ENCODE measurements at regions not wholly inside any gene's neighbourhood (a gene's known extent, or its start where the extent isn't known, plus 50 kb on each side); places are given as distances from the start of the nearest gene placed in this dataset.

DNA sequence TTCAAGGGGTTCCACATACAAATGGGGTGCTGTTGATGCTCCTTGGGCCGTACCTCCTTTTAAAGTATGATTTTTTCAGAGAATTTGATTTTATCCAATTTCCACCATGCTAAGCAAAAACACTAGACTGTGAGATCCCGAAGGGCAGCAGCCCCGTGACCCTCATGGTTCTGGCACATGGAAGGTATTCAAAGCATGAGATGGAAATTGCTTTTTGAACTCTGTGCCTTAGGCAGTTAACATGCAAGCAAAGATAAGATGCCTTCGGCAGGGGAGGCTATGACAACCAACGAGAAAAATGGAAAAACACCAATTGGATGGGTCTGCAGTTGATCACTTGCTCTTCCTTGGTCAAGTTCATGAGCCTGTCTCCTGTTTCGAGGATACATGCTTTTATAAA is 120.8 kb upstream of the DIO3 start:
- no peak for ATAC-seq
- no peak for DNase-seq
- ChIA-PET POLR2A (no interaction called here), CTCF (no interaction called here)
- no peak overlapping the region for H3K4me3 Mint-ChIP-seq
- no peaks in the 10 kb centered on the region for H3K9me3 Mint-ChIP-seq (ENCODE audit: insufficient read depth)
- no peaks in the 10 kb centered on the region for H3K36me3 Mint-ChIP-seq (ENCODE audit: low read depth)
- peaks cover 16% of the 10 kb centered on the region for H3K4me1 Mint-ChIP-seq (ENCODE audit: low read depth)
- peaks cover 68% of the 10 kb centered on the region for H3K27me3 Mint-ChIP-seq (ENCODE audit: low read depth)
- no peak overlapping the region for H3K27ac Mint-ChIP-seq

DNA sequence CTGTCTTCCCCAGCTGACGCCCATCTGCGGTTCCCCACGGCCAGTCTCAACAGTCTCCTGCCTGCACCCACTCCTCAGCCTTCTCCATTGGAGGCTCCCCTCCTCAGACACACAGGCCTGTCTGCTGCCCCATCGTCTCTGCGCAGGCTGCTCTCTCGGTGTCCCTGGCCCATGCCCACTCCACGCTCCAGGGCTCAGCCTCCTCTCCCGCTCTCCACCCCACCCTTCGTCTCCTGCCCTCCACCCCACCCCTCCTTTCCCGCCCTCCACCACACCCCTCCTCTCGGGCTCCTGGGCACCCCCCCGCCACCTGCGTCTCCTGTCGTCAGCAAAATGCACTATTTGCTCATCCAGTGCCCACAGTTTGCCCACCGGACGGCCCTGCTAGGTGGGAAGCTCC is 119.6 kb upstream of the DIO3 start:
- Mint-ChIP-seq H3K4me3 (no peak overlapping the region), H3K4me1 (ENCODE audit: low read depth) (peaks cover 16% of the 10 kb centered on the region), H3K9me3 (ENCODE audit: insufficient read depth) (no peaks in the 10 kb centered on the region), H3K27me3 (ENCODE audit: low read depth) (peaks cover 67% of the 10 kb centered on the region), H3K27ac (no peak overlapping the region), H3K36me3 (ENCODE audit: low read depth) (no peaks in the 10 kb centered on the region)
- ChIA-PET CTCF (no interaction called here), POLR2A (no interaction called here)
- no peak for ATAC-seq
- DNase-seq: no peak

DNA sequence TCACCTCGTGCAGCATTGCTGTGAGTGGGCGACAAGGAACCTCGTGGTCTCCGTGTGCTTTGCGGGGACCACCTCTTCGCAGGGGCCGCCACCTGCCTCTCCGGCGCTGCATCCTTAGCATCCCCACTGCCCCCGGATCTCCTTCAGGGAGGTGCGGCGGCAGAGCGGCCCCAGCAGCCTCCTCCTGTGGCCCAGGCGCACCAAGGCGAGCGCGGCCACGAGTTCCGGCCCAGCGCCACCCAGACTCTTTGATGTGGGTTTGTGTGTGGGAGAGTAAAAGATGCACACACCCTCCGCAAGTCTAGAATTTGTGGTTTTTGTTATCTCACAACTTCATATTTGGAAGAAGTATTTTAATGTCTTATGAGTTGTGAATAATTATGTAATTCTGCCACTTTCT is 118.8 kb upstream of the DIO3 start:
- CTCF ChIA-PET: no interaction called here
- Mint-ChIP-seq H3K27me3 (ENCODE audit: low read depth) (peaks cover 69% of the 10 kb centered on the region), H3K9me3 (ENCODE audit: insufficient read depth) (no peaks in the 10 kb centered on the region), H3K4me3 (peak overlapping the region; percentile 30), H3K27ac (no peak overlapping the region), H3K4me1 (ENCODE audit: low read depth) (peaks cover 16% of the 10 kb centered on the region), H3K36me3 (ENCODE audit: low read depth) (no peaks in the 10 kb centered on the region)
- POLR2A ChIA-PET: no interaction called here
- ATAC-seq (peak; percentile 90), DNase-seq (peak; percentile 77)

DNA sequence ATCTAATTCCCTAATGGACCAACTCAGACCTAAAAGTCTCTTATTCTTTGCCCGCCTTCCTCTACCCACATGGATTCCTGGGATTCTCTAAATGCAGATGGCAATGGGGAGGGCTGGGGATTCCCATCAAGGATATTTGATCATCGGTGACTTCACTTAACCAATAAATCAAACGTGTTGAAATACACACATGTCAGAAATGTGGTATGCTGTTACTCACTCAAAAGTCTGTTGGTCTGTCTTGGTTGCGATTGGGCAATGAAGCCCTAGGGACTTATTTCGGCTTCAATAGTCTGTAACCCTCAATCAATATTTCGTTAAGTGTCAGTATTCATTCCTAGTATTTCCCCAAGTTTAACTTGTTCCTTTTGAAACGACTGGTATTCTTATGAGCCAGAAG is 117.2 kb upstream of the DIO3 start:
- CTCF ChIA-PET: no interaction called here
- no peaks in the 10 kb centered on the region for H3K9me3 Mint-ChIP-seq (ENCODE audit: insufficient read depth)
- no peak for DNase-seq

DNA sequence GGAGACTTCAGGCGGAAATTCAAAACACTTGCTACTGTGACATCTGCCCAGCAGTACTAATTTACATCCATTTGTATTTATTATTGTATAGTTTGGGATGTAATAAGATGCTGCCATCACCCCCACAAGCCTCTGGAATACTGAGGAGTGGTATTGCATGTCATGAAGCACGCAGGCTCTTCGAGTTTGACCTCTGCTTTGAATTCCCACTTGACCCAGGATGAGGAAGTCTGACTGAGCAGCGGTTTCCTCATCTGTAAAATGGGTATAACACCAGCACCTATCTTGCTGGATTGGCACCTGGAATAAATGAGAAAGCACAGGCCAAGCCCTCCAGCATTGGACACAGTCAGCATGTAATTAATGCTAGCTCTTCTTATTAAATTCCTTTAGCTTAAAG is 116.0 kb upstream of the DIO3 start:
- POLR2A ChIA-PET: no interaction called here
- DNase-seq: no peak
- H3K4me1 Mint-ChIP-seq (ENCODE audit: low read depth): peaks cover 16% of the 10 kb centered on the region
- no peak overlapping the region for H3K4me3 Mint-ChIP-seq
- no peaks in the 10 kb centered on the region for H3K36me3 Mint-ChIP-seq (ENCODE audit: low read depth)
- CTCF ChIA-PET: no interaction called here
- ATAC-seq: no peak
- H3K9me3 Mint-ChIP-seq (ENCODE audit: insufficient read depth): no peaks in the 10 kb centered on the region
- peaks cover 71% of the 10 kb centered on the region for H3K27me3 Mint-ChIP-seq (ENCODE audit: low read depth)
- H3K27ac Mint-ChIP-seq: no peak overlapping the region

More for the DNA sequence above, 117.2 kb upstream of the DIO3 start:
- Mint-ChIP-seq H3K27ac (no peak overlapping the region), H3K4me1 (ENCODE audit: low read depth) (peaks cover 16% of the 10 kb centered on the region), H3K27me3 (ENCODE audit: low read depth) (peaks cover 70% of the 10 kb centered on the region), H3K4me3 (no peak overlapping the region), H3K36me3 (ENCODE audit: low read depth) (no peaks in the 10 kb centered on the region)
- no peak for ATAC-seq
- POLR2A ChIA-PET: no interaction called here

DNA sequence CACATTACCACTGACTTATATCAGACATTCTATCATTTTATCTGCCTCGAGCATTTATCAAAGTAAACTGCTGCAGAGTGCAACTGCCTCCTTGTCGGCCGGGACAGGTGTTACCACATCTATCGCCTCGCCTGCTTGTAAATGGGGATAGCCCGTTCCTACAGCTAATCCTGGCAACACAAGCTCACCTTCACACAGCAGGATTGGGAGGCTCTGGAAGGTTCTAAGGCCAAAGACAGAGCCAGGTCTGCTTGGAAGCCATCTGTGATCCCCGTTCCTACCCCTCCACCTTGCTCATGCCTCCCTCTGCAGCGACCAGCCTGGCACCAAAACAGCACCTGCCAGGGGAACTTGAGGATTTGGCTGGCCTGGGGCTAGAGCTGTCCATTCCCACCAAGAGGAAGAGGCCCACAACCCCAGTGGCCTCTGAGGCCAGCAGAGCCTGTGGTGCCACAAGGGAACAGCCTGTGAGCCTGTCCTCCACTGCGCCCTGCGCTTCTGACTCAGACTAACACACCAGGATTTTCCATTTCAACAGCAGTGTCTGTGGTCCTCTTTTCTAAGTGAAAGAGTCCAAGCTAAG is 114.8 kb upstream of the DIO3 start:
- peaks cover 65% of the 10 kb centered on the region for H3K27me3 Mint-ChIP-seq (ENCODE audit: low read depth)
- POLR2A ChIA-PET: no interaction called here
- DNase-seq (no peak), ATAC-seq (no peak)
- CTCF ChIA-PET: no interaction called here
- H3K27ac Mint-ChIP-seq: no peak overlapping the region
- no peaks in the 10 kb centered on the region for H3K9me3 Mint-ChIP-seq (ENCODE audit: insufficient read depth)
- peaks cover 16% of the 10 kb centered on the region for H3K4me1 Mint-ChIP-seq (ENCODE audit: low read depth)
- H3K36me3 Mint-ChIP-seq (ENCODE audit: low read depth): no peaks in the 10 kb centered on the region
- no peak overlapping the region for H3K4me3 Mint-ChIP-seq

DNA sequence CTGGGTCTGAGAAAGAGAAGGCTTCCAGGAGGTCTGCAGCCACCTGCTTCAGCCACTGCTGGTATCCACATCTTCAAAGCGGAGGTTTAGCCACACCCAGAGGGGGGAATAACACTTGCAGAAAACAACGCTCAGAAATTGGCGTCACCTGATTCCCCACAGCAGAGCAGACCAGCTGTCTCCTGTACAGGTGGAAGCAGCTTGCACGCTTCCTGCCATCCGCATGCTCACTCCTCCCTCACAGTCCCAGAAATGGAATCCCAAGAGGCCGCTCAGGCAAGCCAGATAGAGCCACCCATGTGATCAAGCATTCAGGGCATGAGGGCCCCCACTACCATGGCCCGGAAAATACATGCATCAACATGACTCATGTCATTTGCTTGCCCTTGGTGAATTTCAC is 112.2 kb upstream of the DIO3 start:
- no peak for DNase-seq

DNA sequence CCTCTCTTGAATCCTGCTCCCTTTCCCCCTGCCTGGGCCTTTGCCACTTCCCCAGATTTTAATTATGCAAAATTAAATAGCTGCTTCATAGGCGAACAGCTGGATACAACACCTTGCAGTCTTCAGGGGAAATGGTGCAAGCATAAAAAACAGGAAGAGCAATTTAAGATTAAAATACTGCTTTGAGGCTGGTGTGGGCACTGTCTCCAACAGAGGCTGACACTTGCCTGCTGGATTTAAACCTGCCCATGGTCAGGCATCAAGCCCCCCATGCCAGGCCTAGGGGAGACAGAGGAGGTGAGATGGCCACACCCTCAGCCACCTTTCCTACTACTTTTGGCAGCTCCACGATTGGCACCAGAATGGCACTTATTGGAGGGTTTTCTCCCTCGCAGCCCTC is 110.1 kb upstream of the DIO3 start:
- DNase-seq: no peak
- CTCF ChIA-PET: no interaction called here
- Mint-ChIP-seq H3K27me3 (ENCODE audit: low read depth) (peaks cover 73% of the 10 kb centered on the region), H3K27ac (no peak overlapping the region), H3K4me3 (no peak overlapping the region), H3K4me1 (ENCODE audit: low read depth) (no peaks in the 10 kb centered on the region), H3K36me3 (ENCODE audit: low read depth) (no peaks in the 10 kb centered on the region), H3K9me3 (ENCODE audit: insufficient read depth) (no peaks in the 10 kb centered on the region)
- ATAC-seq: no peak
- POLR2A ChIA-PET: no interaction called here

More for the DNA sequence above, 112.2 kb upstream of the DIO3 start:
- Mint-ChIP-seq H3K9me3 (ENCODE audit: insufficient read depth) (no peaks in the 10 kb centered on the region), H3K27me3 (ENCODE audit: low read depth) (peaks cover 67% of the 10 kb centered on the region), H3K36me3 (ENCODE audit: low read depth) (no peaks in the 10 kb centered on the region), H3K4me3 (no peak overlapping the region), H3K27ac (no peak overlapping the region), H3K4me1 (ENCODE audit: low read depth) (no peaks in the 10 kb centered on the region)
- ChIA-PET CTCF (no interaction called here), POLR2A (no interaction called here)
- no peak for ATAC-seq

DNA sequence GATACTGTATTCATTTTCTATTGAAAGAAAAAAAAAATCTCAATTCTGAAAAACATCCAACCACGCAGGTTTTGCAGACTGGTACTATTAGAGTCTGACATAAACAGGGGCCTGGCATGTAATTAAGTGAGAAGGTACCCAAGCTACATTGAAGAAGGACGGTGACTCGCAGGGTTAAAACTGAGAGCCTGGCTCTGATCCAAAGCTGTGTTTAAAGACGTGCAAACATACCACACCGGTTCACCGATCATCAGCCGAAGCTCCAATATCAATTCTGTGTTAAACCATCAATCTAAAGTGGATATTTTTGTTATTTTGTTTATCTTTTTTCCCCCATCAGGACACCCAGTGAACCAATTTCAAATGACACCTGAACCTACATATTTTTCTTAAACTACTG is 108.1 kb upstream of the DIO3 start:
- Mint-ChIP-seq H3K36me3 (ENCODE audit: low read depth) (no peaks in the 10 kb centered on the region), H3K27me3 (ENCODE audit: low read depth) (peaks cover 67% of the 10 kb centered on the region), H3K4me3 (no peak overlapping the region), H3K9me3 (ENCODE audit: insufficient read depth) (no peaks in the 10 kb centered on the region), H3K4me1 (ENCODE audit: low read depth) (no peaks in the 10 kb centered on the region), H3K27ac (no peak overlapping the region)
- DNase-seq (no peak), ATAC-seq (no peak)
- ChIA-PET POLR2A (no interaction called here), CTCF (interaction anchor here (0.7 kb wide), 1 partner anchor 159 kb away, joined by 3 read pairs; no protein-coding TSS in a partner anchor)

DNA sequence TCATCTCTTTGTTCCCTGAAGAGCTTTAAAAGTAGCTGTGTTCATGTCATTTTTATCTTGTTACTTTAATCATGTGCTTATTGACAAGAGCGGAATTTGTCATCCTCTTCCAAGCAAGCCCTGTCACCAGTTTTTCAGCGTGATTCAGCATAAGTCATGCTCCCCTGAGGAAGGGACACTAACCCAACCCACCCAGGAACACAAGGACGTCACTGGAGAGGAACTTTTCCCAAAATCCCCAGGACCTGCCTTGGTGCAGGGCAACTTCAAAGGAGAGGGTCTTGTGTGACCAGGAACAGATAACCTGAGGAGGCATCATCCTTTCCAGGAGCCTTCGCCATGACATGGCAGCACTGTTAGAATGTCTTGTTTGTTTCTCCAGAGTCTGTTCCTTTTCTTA is 107.1 kb upstream of the DIO3 start:
- CTCF ChIA-PET: interaction anchor here (0.7 kb wide), 1 partner anchor 158 kb away, joined by 3 read pairs; no protein-coding TSS in a partner anchor
- peaks cover 62% of the 10 kb centered on the region for H3K27me3 Mint-ChIP-seq (ENCODE audit: low read depth)

DNA sequence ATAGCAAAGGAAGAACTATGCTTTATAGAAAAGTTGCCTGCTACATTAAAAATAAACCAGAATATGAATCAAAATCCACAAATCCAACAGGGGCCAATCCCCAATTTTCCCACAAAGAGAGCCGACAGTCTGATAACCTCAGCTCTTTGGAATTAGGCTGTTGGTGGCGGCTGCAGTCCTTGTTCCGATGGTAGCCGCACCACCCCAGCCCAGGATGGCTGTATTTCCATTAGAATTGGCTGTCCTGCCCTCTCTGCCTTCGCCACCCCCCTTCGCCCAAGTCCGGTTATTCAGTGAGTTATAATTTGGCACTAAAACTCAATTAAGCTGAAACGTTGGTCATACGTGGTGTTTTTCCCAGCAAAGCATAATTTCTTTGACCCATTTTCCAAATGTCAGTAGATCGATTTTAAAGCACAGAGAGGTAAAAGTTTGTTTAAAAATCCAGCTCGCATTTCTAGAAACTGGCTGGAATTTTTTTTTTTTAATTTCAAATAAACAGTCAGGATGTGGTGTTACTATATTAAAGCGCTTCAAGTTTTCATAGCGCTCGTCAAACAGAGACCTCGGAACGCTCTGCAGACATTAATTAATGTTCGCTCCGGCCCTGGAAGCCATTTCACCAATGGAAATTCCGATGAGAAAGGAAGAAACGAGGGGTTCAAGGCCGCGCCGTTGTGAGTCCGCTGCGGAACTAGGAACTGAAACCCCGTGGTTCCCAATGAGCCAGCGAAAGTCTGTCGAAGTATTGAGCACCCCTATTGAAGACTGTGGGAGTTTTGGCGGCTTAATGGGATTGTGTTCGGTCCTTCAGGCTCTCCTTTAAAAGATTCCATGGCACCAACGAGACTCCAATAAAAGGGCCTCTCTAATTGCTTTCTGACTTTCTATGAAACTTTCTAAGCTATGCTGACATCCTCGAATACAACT is 104.8 kb upstream of the DIO3 start:
- H3K27me3 Mint-ChIP-seq (ENCODE audit: low read depth): peaks cover 61% of the 10 kb centered on the region
- no peak overlapping the region for H3K4me3 Mint-ChIP-seq
- no peak for DNase-seq
- no peak for ATAC-seq
- H3K36me3 Mint-ChIP-seq (ENCODE audit: low read depth): no peaks in the 10 kb centered on the region
- no peaks in the 10 kb centered on the region for H3K4me1 Mint-ChIP-seq (ENCODE audit: low read depth)
- POLR2A ChIA-PET: no interaction called here
- CTCF ChIA-PET: interaction anchor here (0.6 kb wide), 1 partner anchor 156 kb away, joined by 3 read pairs; no protein-coding TSS in a partner anchor
- H3K27ac Mint-ChIP-seq: no peak overlapping the region
- H3K9me3 Mint-ChIP-seq (ENCODE audit: insufficient read depth): no peaks in the 10 kb centered on the region

More for the DNA sequence above, 107.1 kb upstream of the DIO3 start:
- Mint-ChIP-seq H3K9me3 (ENCODE audit: insufficient read depth) (no peaks in the 10 kb centered on the region), H3K36me3 (ENCODE audit: low read depth) (no peaks in the 10 kb centered on the region), H3K4me3 (no peak overlapping the region), H3K4me1 (ENCODE audit: low read depth) (no peaks in the 10 kb centered on the region), H3K27ac (no peak overlapping the region)
- no peak for ATAC-seq
- no peak for DNase-seq
- POLR2A ChIA-PET: no interaction called here

DNA sequence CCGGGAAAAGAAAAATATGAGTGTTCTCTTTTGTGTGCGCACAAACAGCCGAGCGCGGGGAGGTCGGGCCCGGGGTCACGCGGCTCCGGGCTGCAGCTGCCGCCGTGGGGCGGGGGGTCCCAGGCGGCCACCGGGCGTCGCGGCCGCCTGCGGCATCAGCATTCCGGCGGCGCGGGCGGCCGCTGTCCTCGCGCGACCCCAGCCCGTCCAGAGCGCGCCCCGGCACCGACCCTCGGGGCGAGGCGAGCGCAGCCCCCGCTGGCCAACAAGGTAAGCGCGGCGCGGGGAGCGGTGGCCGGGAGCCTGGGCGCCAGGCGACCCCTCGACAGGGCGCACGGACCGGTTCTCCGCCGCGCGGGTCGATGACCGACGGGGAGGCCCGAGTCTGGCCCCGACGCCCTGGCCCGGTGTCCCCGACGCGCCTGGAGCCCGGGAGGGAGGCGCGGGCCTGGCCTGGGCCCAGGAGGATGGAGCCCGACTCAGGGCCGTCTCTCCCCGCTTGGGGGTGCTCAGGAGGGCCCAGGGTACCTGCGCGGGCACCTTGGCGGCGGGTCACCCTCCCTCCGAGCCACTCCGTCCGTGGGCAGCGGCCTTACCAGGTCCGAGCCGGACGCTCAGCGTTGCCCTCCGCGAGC is 103.9 kb upstream of the DIO3 start:
- H3K4me1 Mint-ChIP-seq (ENCODE audit: low read depth): no peaks in the 10 kb centered on the region
- ATAC-seq (no peak), DNase-seq (no peak)
- H3K27me3 Mint-ChIP-seq (ENCODE audit: low read depth): peaks cover 61% of the 10 kb centered on the region
- no peaks in the 10 kb centered on the region for H3K36me3 Mint-ChIP-seq (ENCODE audit: low read depth)
- H3K4me3 Mint-ChIP-seq: no peak overlapping the region
- CTCF ChIA-PET: no interaction called here
- POLR2A ChIA-PET: no interaction called here
- no peaks in the 10 kb centered on the region for H3K9me3 Mint-ChIP-seq (ENCODE audit: insufficient read depth)
- no peak overlapping the region for H3K27ac Mint-ChIP-seq

All from activated CD8-positive, alpha-beta T cell treated with anti-CD3 and anti-CD28 coated beads, Interleukin-2, amount 10 ng/mL, durations not matched to agents 7 days and 5 days (primary cell).